ENCODE measurements at regions not wholly inside any gene's neighbourhood (a gene's known extent, or its start where the extent isn't known, plus 50 kb on each side); places are given as distances from the start of the nearest gene placed in this dataset.

DNA sequence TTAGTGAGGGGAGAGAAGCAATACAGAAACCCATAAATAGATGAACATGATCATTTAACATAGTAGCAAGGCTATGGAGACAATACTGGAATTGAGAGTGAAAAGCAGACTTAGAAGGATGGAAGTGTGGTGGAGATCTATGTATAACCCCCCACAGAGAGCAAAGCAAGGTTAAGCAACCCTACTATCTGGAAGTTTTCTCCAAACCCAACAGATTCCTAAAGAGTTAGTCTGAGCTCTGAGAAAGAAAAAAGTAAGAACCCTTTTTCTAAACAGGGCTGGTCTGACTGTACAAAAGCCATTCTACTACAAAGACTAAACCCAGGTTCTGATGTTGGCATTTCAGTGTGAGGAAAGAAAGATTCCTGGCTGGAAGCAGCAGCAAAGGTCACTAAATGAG lies 153.2 kb downstream of the WNT5A start:
- TF ChIP-seq, protein P1, sequence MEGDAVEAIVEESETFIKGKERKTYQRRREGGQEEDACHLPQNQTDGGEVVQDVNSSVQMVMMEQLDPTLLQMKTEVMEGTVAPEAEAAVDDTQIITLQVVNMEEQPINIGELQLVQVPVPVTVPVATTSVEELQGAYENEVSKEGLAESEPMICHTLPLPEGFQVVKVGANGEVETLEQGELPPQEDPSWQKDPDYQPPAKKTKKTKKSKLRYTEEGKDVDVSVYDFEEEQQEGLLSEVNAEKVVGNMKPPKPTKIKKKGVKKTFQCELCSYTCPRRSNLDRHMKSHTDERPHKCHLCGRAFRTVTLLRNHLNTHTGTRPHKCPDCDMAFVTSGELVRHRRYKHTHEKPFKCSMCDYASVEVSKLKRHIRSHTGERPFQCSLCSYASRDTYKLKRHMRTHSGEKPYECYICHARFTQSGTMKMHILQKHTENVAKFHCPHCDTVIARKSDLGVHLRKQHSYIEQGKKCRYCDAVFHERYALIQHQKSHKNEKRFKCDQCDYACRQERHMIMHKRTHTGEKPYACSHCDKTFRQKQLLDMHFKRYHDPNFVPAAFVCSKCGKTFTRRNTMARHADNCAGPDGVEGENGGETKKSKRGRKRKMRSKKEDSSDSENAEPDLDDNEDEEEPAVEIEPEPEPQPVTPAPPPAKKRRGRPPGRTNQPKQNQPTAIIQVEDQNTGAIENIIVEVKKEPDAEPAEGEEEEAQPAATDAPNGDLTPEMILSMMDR (IDR thresholded peaks at IDR 0.05 in 2 of 3, conservative IDR thresholded peaks at IDR 0.05 in 1 of 3; ENCODE audit: control insufficient read depth in 2 of 3, extremely low read depth in 1 of 3, insufficient read depth in 1 of 3, low read depth in 3 of 3, low read length in 3 of 3): no peak
- no peak for TF ChIP-seq ESRRA (IDR thresholded peaks at IDR 0.05; ENCODE audit: low read length)

All from GM12878 (cell line).